Mesenchymal stem cell (in vitro differentiated cells and primary cell): ENCODE measurements at regions not wholly inside any gene's neighbourhood (a gene's known extent, or its start where the extent isn't known, plus 50 kb on each side); places are given as distances from the start of the nearest gene placed in this dataset.

Experiments
- DNase-seq: peaks from one replicate; pipeline ENCODE4 v3.0.0-alpha.2; 2013
- H2AFZ ChIP-seq: one replicate; pipeline ENCODE4 v1.6.1; 2013; ENCODE audit warnings: low read depth, mild to moderate bottlenecking, control low read depth, inconsistent platforms, low read length, moderate library complexity
- H2AK5ac ChIP-seq: 2 replicates; pipeline ENCODE4 v1.6.1; 2013; ENCODE audit warnings: low read length, moderate library complexity, mild to moderate bottlenecking, inconsistent platforms; ENCODE audit not compliant: severe bottlenecking
- H2BK120ac ChIP-seq: one replicate; pipeline ENCODE4 v1.6.1; 2013; ENCODE audit warnings: low read depth, mild to moderate bottlenecking, inconsistent platforms, low read length, moderate library complexity
- H2BK12ac ChIP-seq, 2 experiments: one replicate each; pipeline ENCODE4 v1.6.1; 2013; ENCODE audit warnings: inconsistent platforms in 2 of 2, low read length in 2 of 2, mild to moderate bottlenecking in 2 of 2, moderate library complexity in 2 of 2, control low read depth in 1 of 2
- H2BK15ac ChIP-seq: one replicate; pipeline ENCODE4 v1.6.1; 2013; ENCODE audit warnings: mild to moderate bottlenecking, low read depth, inconsistent platforms; ENCODE audit not compliant: poor library complexity, severe bottlenecking
- H2BK5ac ChIP-seq: 2 replicates; pipeline ENCODE4 v1.6.1; 2013; ENCODE audit warnings: low read depth, mild to moderate bottlenecking, low read length, control low read depth, inconsistent platforms; ENCODE audit not compliant: poor library complexity, severe bottlenecking
- H3K14ac ChIP-seq, 2 experiments: one replicate each; pipeline ENCODE4 v1.6.1; 2013; ENCODE audit warnings: inconsistent platforms in 2 of 2, low read length in 2 of 2, control low read depth in 1 of 2, mild to moderate bottlenecking in 1 of 2, moderate library complexity in 1 of 2
- H3K18ac ChIP-seq, 2 experiments: one replicate each; pipeline ENCODE4 v1.6.1; 2013; ENCODE audit warnings: inconsistent platforms in 2 of 2, low read length in 2 of 2, control low read depth in 1 of 2, low read depth in 1 of 2, mild to moderate bottlenecking in 1 of 2
- H3K23ac ChIP-seq, 2 experiments: one replicate each; pipeline ENCODE4 v1.6.1; 2013; ENCODE audit warnings: inconsistent platforms in 2 of 2, low read length in 2 of 2, mild to moderate bottlenecking in 2 of 2, moderate library complexity in 2 of 2, control low read depth in 1 of 2
- H3K27ac ChIP-seq: 2 replicates; pipeline ENCODE4 v1.5.1; 2013; ENCODE audit warnings: mild to moderate bottlenecking, moderate library complexity, low read length, control low read depth, inconsistent platforms; ENCODE audit not compliant: poor library complexity, severe bottlenecking
- H3K27me3 ChIP-seq, 2 experiments: 2 replicates each; pipeline versions ENCODE4 v1.6.1 to v1.7.0; 2013; ENCODE audit warnings: low read length in 2 of 2, mild to moderate bottlenecking in 2 of 2, moderate library complexity in 2 of 2, control low read depth in 1 of 2, inconsistent platforms in 1 of 2; ENCODE audit not compliant: control insufficient read depth in 1 of 2, insufficient read depth in 1 of 2
- H3K36me3 ChIP-seq, 2 experiments: 2 replicates each; pipeline versions ENCODE4 v1.6.1 to v1.7.0; 2013; ENCODE audit warnings: low read length in 2 of 2, control low read depth in 1 of 2, inconsistent platforms in 1 of 2, low read depth in 1 of 2, mild to moderate bottlenecking in 1 of 2; ENCODE audit not compliant: insufficient read depth in 2 of 2, control insufficient read depth in 1 of 2
- H3K4ac ChIP-seq, 2 experiments: one replicate each; pipeline ENCODE4 v1.6.1; 2013; ENCODE audit warnings: inconsistent platforms in 2 of 2, low read length in 2 of 2, mild to moderate bottlenecking in 2 of 2, moderate library complexity in 2 of 2, control low read depth in 1 of 2, low read depth in 1 of 2
- H3K4me1 ChIP-seq: 2 replicates; pipeline ENCODE4 v1.6.1; 2013; ENCODE audit warnings: low read depth, low read length, control low read depth; ENCODE audit not compliant: control insufficient read depth, insufficient read depth
- H3K4me2 ChIP-seq: 2 replicates; pipeline ENCODE4 v1.6.1; 2013; ENCODE audit warnings: low read length, mild to moderate bottlenecking, inconsistent platforms; ENCODE audit not compliant: poor library complexity, severe bottlenecking
- H3K4me3 ChIP-seq, 2 experiments: 2 replicates each; pipeline versions ENCODE4 v1.5.1 to v1.7.0; 2013; ENCODE audit warnings: low read length in 2 of 2, mild to moderate bottlenecking in 2 of 2, control low read depth in 1 of 2, low read depth in 1 of 2; ENCODE audit not compliant: insufficient read depth in 1 of 2
- H3K79me1 ChIP-seq: replicated peaks from 2 replicates; pipeline ENCODE4 v1.6.1; 2013; ENCODE audit warnings: mild to moderate bottlenecking, control low read depth, low read length, inconsistent platforms; ENCODE audit not compliant: poor library complexity, severe bottlenecking
- H3K9ac ChIP-seq: 2 replicates; pipeline ENCODE4 v1.7.0; 2013; ENCODE audit warnings: mild to moderate bottlenecking, low read length, moderate library complexity
- H3K9me3 ChIP-seq: 2 replicates; pipeline ENCODE4 v1.7.0; 2013; ENCODE audit warnings: mild to moderate bottlenecking, low read length; ENCODE audit not compliant: control insufficient read depth
- H4K8ac ChIP-seq: one replicate; pipeline ENCODE4 v1.6.1; 2013; ENCODE audit warnings: inconsistent platforms, mild to moderate bottlenecking, low read length, moderate library complexity
- H4K91ac ChIP-seq: one replicate; pipeline ENCODE4 v1.6.1; 2013; ENCODE audit warnings: mild to moderate bottlenecking, low read length, inconsistent platforms
- WGBS: methylation state at CpG from one replicate; pipeline ENCODE4 v1.1.7; 2013; ENCODE audit warnings: mixed read lengths; 5-methylcytosine and 5-hydroxymethylcytosine counted together

DNA sequence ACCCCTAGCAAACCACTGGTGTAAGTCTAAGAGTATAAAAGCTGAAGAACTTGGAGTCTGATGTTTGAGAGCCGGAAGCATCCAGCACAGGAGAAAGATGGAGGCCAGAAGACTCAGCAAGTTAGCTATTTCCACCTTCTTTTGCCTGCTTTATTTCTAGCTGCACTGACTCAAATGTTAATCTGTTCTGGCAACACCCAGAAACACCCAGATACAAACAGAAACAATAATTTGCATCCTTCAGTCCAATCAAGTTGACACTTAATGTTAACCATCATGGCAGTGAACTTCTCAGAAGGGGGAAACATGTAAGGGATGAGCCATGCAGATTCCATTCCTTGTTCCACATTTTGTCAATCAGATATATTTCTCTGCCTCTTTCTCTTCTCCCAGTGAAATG, 101.8 kb upstream of the FERD3L start:
- Histone ChIP-seq H3K4me3 (no peak overlapping the region), H2BK120ac (no peak overlapping the region), H2BK12ac (no peak overlapping the region), H2BK5ac (no peak overlapping the region), H3K14ac (no peak overlapping the region), H2AK5ac (no peak overlapping the region), H3K23ac (no peak overlapping the region), H3K4me1 (peaks cover 1% of the 10 kb centered on the region), H2AFZ (no peak overlapping the region), H2BK15ac (no peak overlapping the region), H3K9me3 (peaks cover 3% of the 10 kb centered on the region), H3K27me3 (no peaks in the 10 kb centered on the region), H3K27ac (no peak overlapping the region), H3K4ac (no peak overlapping the region), H3K36me3 (no peaks in the 10 kb centered on the region), H3K18ac (no peak overlapping the region), H3K9ac (no peak overlapping the region), H4K8ac (no peak overlapping the region), H3K79me1 (peaks cover 6% of the 10 kb centered on the region), H3K4me2 (no peak overlapping the region), H4K91ac (no peak overlapping the region)
- no peak for DNase-seq
- 100% methylated on average over 1 of the region's 1 CpG for WGBS

GRCh38 chr7:19242246-19242645, 97.0 kb upstream of the FERD3L start:
- H3K14ac ChIP-seq: no peak overlapping the region
- DNase-seq: no peak
- no peak overlapping the region for H2AK5ac ChIP-seq
- no peak overlapping the region for H4K91ac ChIP-seq
- no peaks in the 10 kb centered on the region for H3K36me3 ChIP-seq
- H3K4me1 ChIP-seq: no peaks in the 10 kb centered on the region
- no peak overlapping the region for H2AFZ ChIP-seq
- no peak overlapping the region for H2BK12ac ChIP-seq
- no peak overlapping the region for H3K9ac ChIP-seq
- no peak overlapping the region for H3K4me3 ChIP-seq
- peaks cover 11% of the 10 kb centered on the region for H3K79me1 ChIP-seq
- peaks cover 21% of the 10 kb centered on the region for H3K9me3 ChIP-seq
- H3K18ac ChIP-seq: no peak overlapping the region
- H2BK5ac ChIP-seq: no peak overlapping the region
- H4K8ac ChIP-seq: no peak overlapping the region
- H3K4ac ChIP-seq: no peak overlapping the region
- H3K4me2 ChIP-seq: no peak overlapping the region
- no peak overlapping the region for H2BK15ac ChIP-seq
- no peaks in the 10 kb centered on the region for H3K27me3 ChIP-seq
- 85% methylated on average over 2 of the region's 2 CpGs for WGBS
- H3K27ac ChIP-seq: no peak overlapping the region
- H2BK120ac ChIP-seq: no peak overlapping the region
- H3K23ac ChIP-seq: no peak overlapping the region

DNA sequence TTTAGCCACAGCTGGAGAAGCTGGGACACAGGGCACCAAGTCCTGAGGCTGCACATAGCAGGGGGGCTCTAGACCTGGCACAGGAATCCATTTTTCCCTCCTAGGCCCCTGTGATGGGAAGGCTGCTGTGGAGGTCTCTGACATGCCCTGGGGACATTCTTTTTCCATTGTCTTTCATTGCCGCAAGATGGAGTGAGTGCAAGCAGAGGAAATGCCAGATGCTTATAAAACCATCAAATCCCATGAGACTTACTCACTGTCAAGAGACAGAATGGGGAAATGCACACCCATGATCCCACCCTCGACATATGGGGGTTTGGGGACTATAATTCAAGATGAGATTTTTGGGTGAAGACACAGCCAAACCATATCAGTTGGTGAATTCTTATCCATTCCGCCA, 94.7 kb upstream of the FERD3L start:
- H3K9me3 ChIP-seq: peaks cover 21% of the 10 kb centered on the region
- no peak overlapping the region for H3K9ac ChIP-seq
- no peak overlapping the region for H4K91ac ChIP-seq
- no peak overlapping the region for H3K14ac ChIP-seq
- no peaks in the 10 kb centered on the region for H3K36me3 ChIP-seq
- H4K8ac ChIP-seq: no peak overlapping the region
- no peak overlapping the region for H2BK120ac ChIP-seq
- DNase-seq: no peak
- no peak overlapping the region for H3K4ac ChIP-seq
- H3K4me2 ChIP-seq: no peak overlapping the region
- H3K18ac ChIP-seq: no peak overlapping the region
- H3K27me3 ChIP-seq: no peaks in the 10 kb centered on the region
- H2AFZ ChIP-seq: no peak overlapping the region
- WGBS: no CpG with 5 or more reads among the region's 3 CpGs
- no peak overlapping the region for H2AK5ac ChIP-seq
- H3K27ac ChIP-seq: no peak overlapping the region
- no peak overlapping the region for H2BK15ac ChIP-seq
- no peak overlapping the region for H3K4me3 ChIP-seq
- no peak overlapping the region for H3K23ac ChIP-seq
- H2BK12ac ChIP-seq: no peak overlapping the region
- H2BK5ac ChIP-seq: no peak overlapping the region
- H3K4me1 ChIP-seq: no peaks in the 10 kb centered on the region
- H3K79me1 ChIP-seq: peaks cover 11% of the 10 kb centered on the region

DNA sequence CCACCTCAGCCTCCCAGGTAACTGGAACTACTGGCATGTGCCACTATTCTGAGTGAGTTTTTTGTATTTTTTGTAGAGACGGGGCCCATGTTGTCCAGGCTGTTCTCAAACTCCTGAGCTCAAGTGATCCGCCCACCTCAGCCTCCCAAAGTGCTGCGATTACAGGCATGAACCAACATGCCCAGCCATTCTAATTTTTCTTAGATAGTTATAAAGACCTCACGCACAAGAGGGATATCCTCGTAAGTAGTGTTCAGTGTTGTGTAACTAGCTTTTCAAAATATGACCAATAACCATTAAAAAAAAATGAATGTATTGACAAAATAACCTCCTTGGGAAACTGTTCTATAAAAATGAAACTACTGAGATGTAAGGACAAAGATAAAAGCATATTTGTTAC, 90.5 kb upstream of the FERD3L start:
- Histone ChIP-seq H3K4ac (no peak overlapping the region), H3K4me2 (no peak overlapping the region), H4K91ac (no peak overlapping the region), H3K14ac (no peak overlapping the region), H3K23ac (no peak overlapping the region), H2AFZ (no peak overlapping the region), H3K27ac (no peak overlapping the region), H3K9ac (no peak overlapping the region), H2AK5ac (no peak overlapping the region), H2BK5ac (no peak overlapping the region), H3K27me3 (no peaks in the 10 kb centered on the region), H3K9me3 (peaks cover 13% of the 10 kb centered on the region), H3K4me1 (no peaks in the 10 kb centered on the region), H3K36me3 (no peaks in the 10 kb centered on the region), H2BK120ac (no peak overlapping the region), H2BK12ac (no peak overlapping the region), H3K4me3 (no peak overlapping the region), H3K18ac (no peak overlapping the region), H3K79me1 (peaks cover 5% of the 10 kb centered on the region), H2BK15ac (no peak overlapping the region), H4K8ac (no peak overlapping the region)
- DNase-seq: no peak
- WGBS: 100% methylated on average over 1 of the region's 5 CpGs
